ENCODE measurements at regions not wholly inside any gene's neighbourhood (a gene's known extent, or its start where the extent isn't known, plus 50 kb on each side); places are given as distances from the start of the nearest gene placed in this dataset.

GRCh38 chr5:115457571-115457970 is 87.0 kb downstream of the FEM1C start:
- intact Hi-C loops (cut with DNase I): no loop called here
- Histone ChIP-seq H3K36me3 (no peaks in the 10 kb centered on the region), H3K9ac (ENCODE audit: low read depth in 2 of 2, low read length in 2 of 2) (no peak overlapping the region), H3K27me3 (no peaks in the 10 kb centered on the region), H3K27ac (peak overlapping the region; percentile 70), H3K9me3 (no peaks in the 10 kb centered on the region), H3K4me1 (peaks cover 5% of the 10 kb centered on the region), H3K4me3 (no peak overlapping the region)
- peak; percentile 60 for DNase-seq
- TF ChIP-seq CTCF (IDR thresholded peaks at IDR 0.05): no peak

GRCh38 chr5:115456539-115457040 is 88.0 kb downstream of the FEM1C start:
- no peak overlapping the region for H3K9ac ChIP-seq (ENCODE audit: low read depth in 2 of 2, low read length in 2 of 2)
- no peaks in the 10 kb centered on the region for H3K36me3 ChIP-seq
- H3K27ac ChIP-seq: peak overlapping the region; percentile 70

GRCh38 chr5:115456056-115456455 is 88.5 kb downstream of the FEM1C start:
- H3K4me3 ChIP-seq: no peak overlapping the region
- peak overlapping the region; percentile 70 for H3K27ac ChIP-seq
- TF ChIP-seq CTCF (IDR thresholded peaks at IDR 0.05): no peak

More at GRCh38 chr5:115456539-115457040, 88.0 kb downstream of the FEM1C start:
- TF ChIP-seq CTCF (IDR thresholded peaks at IDR 0.05): no peak
- Histone ChIP-seq H3K27me3 (no peaks in the 10 kb centered on the region), H3K9me3 (no peaks in the 10 kb centered on the region), H3K4me1 (peaks cover 5% of the 10 kb centered on the region), H3K4me3 (no peak overlapping the region)
- peak; percentile 40 for DNase-seq
- intact Hi-C loops (cut with DNase I): no loop called here

GRCh38 chr5:115455301-115455707 is 89.3 kb downstream of the FEM1C start:
- no peak for TF ChIP-seq CTCF (IDR thresholded peaks at IDR 0.05)
- H3K4me3 ChIP-seq: no peak overlapping the region
- peaks cover 5% of the 10 kb centered on the region for H3K4me1 ChIP-seq
- no peaks in the 10 kb centered on the region for H3K27me3 ChIP-seq
- intact Hi-C loops (cut with DNase I): no loop called here
- H3K36me3 ChIP-seq: no peaks in the 10 kb centered on the region
- peak overlapping the region; percentile 70 for H3K27ac ChIP-seq
- H3K9ac ChIP-seq (ENCODE audit: low read depth in 2 of 2, low read length in 2 of 2): no peak overlapping the region
- H3K9me3 ChIP-seq: no peaks in the 10 kb centered on the region
- DNase-seq: no peak

More at GRCh38 chr5:115456056-115456455, 88.5 kb downstream of the FEM1C start:
- no peaks in the 10 kb centered on the region for H3K36me3 ChIP-seq
- no peaks in the 10 kb centered on the region for H3K9me3 ChIP-seq
- H3K4me1 ChIP-seq: peaks cover 5% of the 10 kb centered on the region
- no peak overlapping the region for H3K9ac ChIP-seq (ENCODE audit: low read depth in 2 of 2, low read length in 2 of 2)
- DNase-seq: no peak
- no peaks in the 10 kb centered on the region for H3K27me3 ChIP-seq
- intact Hi-C loops (cut with DNase I): no loop called here

GRCh38 chr5:115453391-115454095 is 91.0 kb downstream of the FEM1C start:
- Histone ChIP-seq H3K36me3 (no peaks in the 10 kb centered on the region), H3K4me3 (no peak overlapping the region), H3K4me1 (peaks cover 5% of the 10 kb centered on the region), H3K27me3 (no peaks in the 10 kb centered on the region), H3K9me3 (no peaks in the 10 kb centered on the region), H3K27ac (peak overlapping the region; percentile 67), H3K9ac (ENCODE audit: low read depth in 2 of 2, low read length in 2 of 2) (no peak overlapping the region)
- intact Hi-C loops (cut with DNase I): no loop called here
- DNase-seq: no peak
- no peak for TF ChIP-seq CTCF (IDR thresholded peaks at IDR 0.05)

Measured in colonic mucosa (tissue), 4 donors.